ENCODE measurements at regions not wholly inside any gene's neighbourhood (a gene's known extent, or its start where the extent isn't known, plus 50 kb on each side); places are given as distances from the start of the nearest gene placed in this dataset.

- TF ChIP-seq CTCF (IDR thresholded peaks at IDR 0.05; ENCODE audit: insufficient read depth, low read length, poor library complexity, severe bottlenecking) (no peak), EZH2phosphoT487 (conservative IDR thresholded peaks at IDR 0.05; ENCODE audit: low read length) (no peak)
Measured at GRCh38 chr14:71483154-71483553, 449.1 kb upstream of the RGS6 start.

All from SU-DHL-6 (cell line).